Umbilical cord (tissue), 1 donor: ENCODE measurements at regions not wholly inside any gene's neighbourhood (a gene's known extent, or its start where the extent isn't known, plus 50 kb on each side); places are given as distances from the start of the nearest gene placed in this dataset.
"Not testable (repeated sequence)": the region's sequence is repeated elsewhere in the genome, so short reads cannot be mapped to it uniquely, and the experiment has no call there.

Experiments used
- DNase-seq: peaks from one replicate; pipeline ENCODE4 v3.0.0-alpha.2; 2015; ENCODE audit warnings: low spot score

DNA sequence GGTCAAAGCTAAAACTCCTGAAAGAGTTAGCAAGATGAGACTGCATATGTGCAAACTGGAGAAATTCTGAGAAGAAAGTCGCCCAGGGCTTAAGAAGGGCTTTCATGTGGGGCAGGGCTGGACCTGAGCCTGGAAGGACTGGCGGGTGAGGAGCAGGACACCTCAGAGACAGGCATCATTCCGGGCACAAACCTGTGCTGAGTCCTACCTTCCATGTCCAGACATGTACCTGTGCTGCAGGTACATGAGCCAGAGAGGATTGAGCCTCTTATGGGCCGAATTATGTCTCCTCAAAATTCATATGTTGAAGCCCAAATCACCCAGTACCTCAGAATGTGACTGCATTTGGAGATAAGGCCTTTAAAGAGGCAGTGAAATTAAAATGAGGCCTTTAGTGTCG is 171.0 kb downstream of the QRSL1 start:
- no peak for DNase-seq

- peak; percentile 40 for DNase-seq
Measured at GRCh38 chr6:106799031-106799894, 169.9 kb downstream of the QRSL1 start.

DNA sequence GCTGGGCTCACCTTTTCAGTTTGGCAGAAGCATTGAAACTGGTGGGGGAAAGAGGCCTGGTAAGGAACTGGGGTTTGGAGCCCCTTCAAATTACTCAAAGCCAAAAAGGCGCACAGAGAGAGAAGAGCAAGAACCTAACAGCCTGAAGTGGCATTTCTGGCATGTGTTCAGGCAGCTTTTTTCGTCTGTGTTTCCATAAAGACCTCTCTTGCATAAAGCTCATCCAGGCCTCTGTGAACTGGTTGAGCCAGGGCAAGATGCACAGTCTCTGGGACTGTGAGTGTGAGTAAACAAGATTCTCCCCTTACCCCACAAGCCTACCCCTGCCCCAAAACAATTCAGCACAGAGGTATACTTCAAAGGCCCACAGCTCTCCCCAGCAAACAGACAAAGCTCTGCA is 167.8 kb downstream of the QRSL1 start:
- peak; percentile 17 for DNase-seq

- DNase-seq = peak; percentile 50
Measured at GRCh38 chr6:106796781-106797180, 167.4 kb downstream of the QRSL1 start.

DNA sequence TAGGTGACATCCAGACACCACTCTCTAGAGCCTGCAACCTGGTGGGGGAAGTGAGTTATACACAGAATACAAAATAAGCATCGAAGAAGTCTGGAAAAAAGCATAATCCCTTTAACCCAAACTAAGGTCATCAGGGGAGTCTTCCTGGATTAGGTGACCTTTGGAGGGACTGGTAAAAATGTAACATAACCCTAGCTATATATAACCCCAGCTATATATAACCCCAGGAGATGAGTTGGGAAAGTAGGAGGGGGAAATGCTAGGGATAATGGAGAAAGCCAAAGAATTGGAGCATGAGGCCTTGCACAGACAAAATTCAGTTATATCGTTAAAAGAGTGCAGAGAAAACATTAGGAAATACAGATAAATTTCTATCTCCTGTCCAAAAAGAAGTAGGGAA is 164.8 kb downstream of the QRSL1 start:
- DNase-seq = no peak

DNA sequence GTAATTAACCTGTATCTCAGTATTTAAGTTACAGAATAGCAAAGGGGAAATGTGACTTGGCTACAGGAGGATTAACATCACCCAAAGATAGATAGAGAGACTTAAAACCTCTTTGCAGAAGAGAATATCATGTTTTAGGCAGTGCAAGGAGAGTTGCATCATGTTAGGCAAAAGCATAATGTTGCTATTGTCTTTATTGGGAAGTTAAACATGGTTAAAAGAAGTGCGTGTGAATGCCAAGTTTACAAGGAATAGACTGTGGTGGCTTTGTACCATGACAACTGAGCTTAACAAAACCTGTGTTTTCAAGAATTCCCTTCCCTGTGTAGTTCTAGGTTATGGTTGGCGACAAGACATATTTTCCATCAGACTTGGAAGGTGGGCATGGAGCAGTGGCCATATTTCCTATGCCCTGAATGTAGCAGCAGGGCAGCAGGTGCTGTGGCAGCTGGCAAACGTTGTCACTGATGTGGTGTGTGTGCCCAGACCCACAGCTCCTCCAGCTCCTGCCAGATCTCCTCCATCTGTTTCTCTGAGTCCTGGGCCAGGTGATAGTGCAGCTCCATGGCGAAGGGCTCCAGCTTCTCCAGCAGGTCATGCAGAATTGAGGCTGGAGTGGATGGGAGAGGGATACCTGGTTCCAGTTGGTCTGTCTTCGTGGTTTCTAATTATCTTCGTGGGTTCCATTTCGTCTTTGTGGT is 163.3 kb downstream of the QRSL1 start:
- no peak for DNase-seq

- DNase-seq = no peak
Measured at GRCh38 chr6:106790935-106791334, 161.6 kb downstream of the QRSL1 start.

DNA sequence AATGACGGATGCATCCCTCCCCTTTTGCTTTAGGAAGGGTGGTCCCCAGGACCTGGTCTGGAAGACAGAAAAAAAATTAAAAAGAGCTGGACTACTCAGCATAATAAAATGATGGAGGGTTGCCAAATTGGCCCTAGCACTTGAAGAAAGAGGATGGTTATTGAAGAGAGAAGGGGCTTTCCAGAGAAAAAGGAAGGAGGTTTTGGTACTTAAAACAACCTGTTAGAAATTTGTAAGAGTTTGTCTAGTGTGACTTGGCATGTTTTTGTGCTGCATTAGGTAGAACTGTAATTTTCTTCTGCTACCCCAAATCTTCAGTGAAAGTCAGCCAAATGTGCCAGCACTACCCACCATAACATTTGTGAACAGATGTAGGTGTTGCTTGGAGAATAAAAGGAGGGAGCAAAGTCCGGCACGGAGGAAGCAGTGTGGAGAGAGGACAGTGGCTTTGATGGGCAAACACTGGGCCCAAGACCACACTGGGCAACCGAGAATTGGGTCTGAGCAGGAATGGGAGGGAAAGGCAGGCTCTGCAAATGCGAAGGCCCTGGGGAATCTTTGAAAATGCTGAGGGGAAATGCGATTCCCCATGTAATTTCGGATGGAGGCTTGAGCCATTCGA is 160.9 kb downstream of the QRSL1 start:
- DNase-seq = no peak

DNA sequence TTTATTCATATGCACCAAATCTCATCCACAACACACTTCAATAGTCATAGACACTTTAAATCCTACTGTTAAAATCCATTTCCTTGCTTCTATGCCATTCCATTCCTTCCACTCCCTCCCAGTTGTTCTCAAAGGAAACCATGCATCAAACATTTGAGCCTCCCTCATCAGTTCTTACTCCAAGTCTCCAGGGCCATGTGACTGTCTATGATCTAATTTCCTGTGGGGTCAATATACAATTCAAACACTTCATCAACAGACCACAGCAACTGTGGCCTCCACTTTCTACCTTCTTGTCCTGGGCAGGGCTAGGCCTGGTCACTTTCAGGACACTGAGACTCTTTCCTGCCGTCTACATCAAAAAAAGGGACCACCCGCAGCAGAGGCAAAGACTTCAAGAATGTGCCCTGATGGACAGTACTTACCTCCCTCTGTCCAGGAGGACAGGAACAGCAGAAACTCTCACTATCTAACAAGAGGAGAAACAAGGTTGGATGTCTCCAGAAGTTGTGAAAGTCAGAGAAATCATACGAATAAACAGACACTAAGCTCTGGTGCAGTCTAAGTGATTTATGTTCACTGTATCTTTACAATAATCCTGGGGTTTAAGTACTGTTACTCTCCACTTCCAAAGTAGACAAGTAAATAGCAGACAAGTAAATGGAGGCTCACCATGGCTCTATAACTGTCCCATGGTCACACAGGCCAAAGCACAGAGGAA is 160.2 kb downstream of the QRSL1 start:
- DNase-seq = peak; percentile 62

DNA sequence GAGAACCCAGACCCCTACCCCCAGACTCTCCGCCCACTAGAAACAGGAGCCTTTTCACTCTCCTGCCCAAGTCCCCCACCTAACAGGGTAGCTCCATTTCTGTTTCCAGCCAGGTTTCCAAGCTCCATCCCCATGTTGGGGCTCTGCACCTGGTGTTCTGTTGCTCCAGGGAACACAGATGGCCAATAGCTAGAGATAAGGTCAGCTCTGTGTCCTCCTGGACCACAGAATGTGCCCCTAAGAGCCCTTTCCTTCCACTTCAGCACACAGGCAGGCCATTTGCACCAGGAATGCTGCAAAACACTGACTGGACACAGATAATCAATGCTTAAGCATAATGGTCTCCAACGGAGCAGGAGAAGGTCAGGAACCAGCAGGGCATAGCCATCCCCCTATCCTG is 159.4 kb downstream of the QRSL1 start:
- DNase-seq = no peak

GRCh38 chr6:106787327-106788196 is 158.2 kb downstream of the QRSL1 start:
- DNase-seq = no peak

DNA sequence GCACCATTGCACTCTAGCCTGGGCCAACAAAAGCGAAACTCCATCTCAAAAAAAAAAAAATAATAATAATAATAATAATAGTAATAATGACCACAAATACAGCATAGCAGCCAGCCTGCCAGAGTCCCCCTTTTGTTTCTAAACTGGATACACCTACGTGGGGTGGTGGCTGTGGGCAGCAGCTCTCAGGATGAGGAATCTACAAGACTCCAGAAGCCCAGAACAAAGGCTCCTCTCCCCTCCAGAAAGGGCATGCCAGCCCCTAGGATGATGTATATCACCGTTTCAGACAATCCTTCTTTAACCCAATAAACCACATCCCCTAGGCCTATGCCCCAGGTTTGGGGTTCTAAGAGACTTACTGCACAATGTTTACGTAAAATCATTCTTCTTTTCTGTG is 155.9 kb downstream of the QRSL1 start:
- DNase-seq = no peak

DNA sequence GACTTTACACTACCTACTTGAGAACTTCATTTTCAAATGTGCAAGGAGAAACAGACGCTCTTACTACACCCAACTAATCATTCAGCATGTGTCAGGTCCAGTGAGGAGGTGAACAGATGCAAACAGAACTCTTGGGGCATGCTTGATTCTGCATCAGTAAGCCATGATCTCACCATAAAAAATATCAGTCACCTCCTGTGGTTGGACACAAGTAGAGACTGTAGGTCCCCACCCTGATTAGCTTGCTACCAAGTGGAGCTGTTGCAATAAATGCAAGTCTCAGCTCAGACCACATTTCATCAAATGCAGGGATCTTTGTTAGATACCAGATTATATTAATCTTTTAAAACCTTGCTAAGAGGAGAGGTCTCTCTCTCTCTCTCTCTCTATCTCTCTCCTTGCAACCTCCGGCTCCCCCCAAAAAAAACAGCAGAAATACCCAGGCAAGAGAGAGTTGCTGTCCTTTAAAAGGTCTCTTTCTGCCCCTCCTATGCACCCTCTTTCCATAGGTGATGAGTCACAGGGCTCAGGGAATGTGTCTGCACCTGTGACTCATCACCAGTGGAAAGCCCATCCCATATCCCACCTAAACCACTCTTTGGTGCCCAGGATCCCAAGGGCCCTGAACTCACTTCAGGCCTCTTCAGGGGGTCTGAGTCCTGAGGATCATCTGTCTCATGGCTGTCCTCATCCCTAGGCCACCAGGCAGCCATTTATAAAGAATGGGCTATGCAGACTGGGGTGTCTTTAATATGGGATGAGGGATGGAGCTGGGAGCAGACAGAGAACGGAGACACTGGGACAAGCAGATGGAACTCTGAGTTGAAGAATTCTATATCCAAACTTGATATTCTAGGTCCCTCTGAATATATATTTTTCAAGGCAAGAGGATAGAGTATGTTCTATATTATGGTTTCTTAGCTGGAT is 154.5 kb downstream of the QRSL1 start:
- peak; percentile 10 for DNase-seq

- DNase-seq = peak; percentile 70
Measured at GRCh38 chr6:106782536-106783285, 153.3 kb downstream of the QRSL1 start.

DNA sequence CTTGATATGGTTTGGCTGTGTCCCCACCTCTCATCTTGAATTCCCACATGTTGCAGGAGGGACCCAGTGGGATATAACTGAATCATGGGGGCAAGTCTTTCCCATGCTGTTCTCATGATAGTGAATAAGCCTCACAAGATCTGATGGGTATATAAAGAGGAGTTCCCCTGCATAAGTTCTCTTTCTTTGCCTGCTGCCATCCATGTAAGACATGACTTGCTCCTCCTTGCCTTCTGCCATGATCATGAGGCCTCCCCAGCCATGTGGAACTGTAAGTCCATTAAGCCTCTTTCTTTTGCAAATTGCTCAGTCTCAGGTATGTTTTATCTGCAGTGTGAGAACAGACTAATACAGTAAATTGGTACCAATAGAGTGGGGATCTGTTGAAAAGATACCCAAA is 150.2 kb downstream of the QRSL1 start:
- DNase-seq = not testable (repeated sequence)

GRCh38 chr6:106778943-106779342 is 149.6 kb downstream of the QRSL1 start:
- DNase-seq = no peak

- DNase-seq = peak; percentile 38
Measured at GRCh38 chr6:106773996-106774629, 144.7 kb downstream of the QRSL1 start.

GRCh38 chr6:106773522-106773921 is 144.1 kb downstream of the QRSL1 start:
- DNase-seq = peak; percentile 37
